ENCODE measurements at regions not wholly inside any gene's neighbourhood (a gene's known extent, or its start where the extent isn't known, plus 50 kb on each side); places are given as distances from the start of the nearest gene placed in this dataset.

DNA sequence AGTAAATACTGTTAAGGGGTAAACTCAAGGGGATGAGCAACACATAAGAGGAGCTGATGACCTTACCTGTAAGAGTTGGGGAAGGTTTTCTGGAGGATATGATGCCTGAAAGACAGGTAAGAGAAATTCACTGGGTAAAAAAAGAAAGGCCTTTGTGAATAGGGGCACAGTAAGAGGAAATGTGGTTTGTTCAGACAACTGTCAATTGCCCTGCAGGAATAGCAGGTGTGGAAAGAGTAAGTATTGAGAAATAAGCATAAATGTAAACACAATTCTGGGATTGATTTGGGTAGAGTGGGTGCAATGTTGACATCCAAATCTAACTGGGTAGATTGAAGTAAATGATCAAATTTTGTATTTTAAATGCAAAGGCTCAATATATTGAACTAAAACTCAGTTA is 670.0 kb downstream of the DHX35 start:
- TF ChIP-seq, protein P1, sequence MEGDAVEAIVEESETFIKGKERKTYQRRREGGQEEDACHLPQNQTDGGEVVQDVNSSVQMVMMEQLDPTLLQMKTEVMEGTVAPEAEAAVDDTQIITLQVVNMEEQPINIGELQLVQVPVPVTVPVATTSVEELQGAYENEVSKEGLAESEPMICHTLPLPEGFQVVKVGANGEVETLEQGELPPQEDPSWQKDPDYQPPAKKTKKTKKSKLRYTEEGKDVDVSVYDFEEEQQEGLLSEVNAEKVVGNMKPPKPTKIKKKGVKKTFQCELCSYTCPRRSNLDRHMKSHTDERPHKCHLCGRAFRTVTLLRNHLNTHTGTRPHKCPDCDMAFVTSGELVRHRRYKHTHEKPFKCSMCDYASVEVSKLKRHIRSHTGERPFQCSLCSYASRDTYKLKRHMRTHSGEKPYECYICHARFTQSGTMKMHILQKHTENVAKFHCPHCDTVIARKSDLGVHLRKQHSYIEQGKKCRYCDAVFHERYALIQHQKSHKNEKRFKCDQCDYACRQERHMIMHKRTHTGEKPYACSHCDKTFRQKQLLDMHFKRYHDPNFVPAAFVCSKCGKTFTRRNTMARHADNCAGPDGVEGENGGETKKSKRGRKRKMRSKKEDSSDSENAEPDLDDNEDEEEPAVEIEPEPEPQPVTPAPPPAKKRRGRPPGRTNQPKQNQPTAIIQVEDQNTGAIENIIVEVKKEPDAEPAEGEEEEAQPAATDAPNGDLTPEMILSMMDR (IDR thresholded peaks at IDR 0.05; ENCODE audit: partially characterized antibody, unreplicated experiment), result no peak
- Mint-ChIP-seq H3K4me3 (ENCODE audit: unreplicated experiment) (no peak overlapping the region), H3K27ac (ENCODE audit: unreplicated experiment) (no peak overlapping the region), H3K4me1 (ENCODE audit: low read depth, unreplicated experiment) (no peaks in the 10 kb centered on the region), H3K27me3 (ENCODE audit: unreplicated experiment) (no peaks in the 10 kb centered on the region), H3K9me3 (ENCODE audit: unreplicated experiment) (no peaks in the 10 kb centered on the region), H3K36me3 (ENCODE audit: unreplicated experiment) (no peaks in the 10 kb centered on the region)
- DNase-seq, result no peak

DNA sequence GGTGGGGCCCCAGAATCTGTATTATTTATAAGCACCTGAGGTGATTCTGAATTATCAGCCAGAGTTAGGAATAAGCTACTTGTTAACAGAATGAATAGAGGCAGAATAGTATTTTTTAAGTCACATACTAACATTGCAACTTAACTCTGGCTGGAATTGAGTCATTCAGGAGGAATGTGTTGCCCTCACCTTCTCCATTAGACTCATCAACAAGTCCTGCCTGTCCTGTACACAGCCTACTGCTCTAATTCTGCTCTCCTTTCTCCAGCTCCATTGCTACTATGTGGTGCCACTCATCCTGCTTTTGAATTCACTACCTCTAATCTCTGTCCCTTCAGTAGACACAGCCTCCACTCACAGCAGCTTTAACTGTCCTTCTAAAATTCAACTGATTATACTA is 669.4 kb downstream of the DHX35 start:
- no peak overlapping the region for H3K4me3 Mint-ChIP-seq (ENCODE audit: unreplicated experiment)
- H3K36me3 Mint-ChIP-seq (ENCODE audit: unreplicated experiment), result no peaks in the 10 kb centered on the region
- no peaks in the 10 kb centered on the region for H3K27me3 Mint-ChIP-seq (ENCODE audit: unreplicated experiment)
- TF ChIP-seq, protein P1 (IDR thresholded peaks at IDR 0.05; ENCODE audit: partially characterized antibody, unreplicated experiment), result no peak
- no peak overlapping the region for H3K27ac Mint-ChIP-seq (ENCODE audit: unreplicated experiment)
- no peak for DNase-seq
- no peaks in the 10 kb centered on the region for H3K9me3 Mint-ChIP-seq (ENCODE audit: unreplicated experiment)
- H3K4me1 Mint-ChIP-seq (ENCODE audit: low read depth, unreplicated experiment), result no peaks in the 10 kb centered on the region

DNA sequence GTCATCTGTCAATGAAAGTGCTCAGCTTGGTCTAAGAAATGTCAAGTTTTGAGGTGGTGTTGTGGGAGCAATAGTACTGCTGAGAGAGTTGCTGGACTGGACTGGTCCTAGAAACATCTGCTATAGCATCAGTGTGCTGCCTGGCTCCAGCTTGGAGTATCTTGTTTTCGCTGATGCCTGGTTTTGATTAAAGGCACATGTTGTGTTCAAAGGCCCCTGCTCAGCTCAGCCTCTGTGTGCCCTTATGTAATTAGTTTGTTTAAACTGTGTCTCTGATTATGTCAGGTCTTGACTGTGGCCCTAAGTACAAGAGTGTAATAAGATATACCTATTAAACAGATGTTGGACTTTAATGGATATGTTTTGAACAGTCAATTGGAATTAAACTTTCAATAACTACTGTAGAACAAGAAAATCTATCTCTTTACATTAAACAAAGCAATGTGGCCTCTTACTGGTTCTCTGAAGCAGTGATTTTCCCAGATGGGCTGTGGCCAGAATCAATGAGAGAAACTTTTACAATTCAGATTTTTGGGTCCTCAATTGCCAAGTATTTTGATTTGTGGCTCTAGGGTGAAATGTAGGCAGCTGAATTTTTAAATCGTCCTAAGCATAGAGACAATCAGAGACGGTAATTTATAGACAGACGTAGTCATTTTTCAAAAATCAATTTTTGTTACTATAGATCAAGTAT is 668.2 kb downstream of the DHX35 start:
- no peaks in the 10 kb centered on the region for H3K27me3 Mint-ChIP-seq (ENCODE audit: unreplicated experiment)
- DNase-seq, result no peak
- H3K9me3 Mint-ChIP-seq (ENCODE audit: unreplicated experiment), result no peaks in the 10 kb centered on the region
- TF ChIP-seq, protein P1 (IDR thresholded peaks at IDR 0.05; ENCODE audit: partially characterized antibody, unreplicated experiment), result no peak
- H3K27ac Mint-ChIP-seq (ENCODE audit: unreplicated experiment), result no peak overlapping the region
- no peaks in the 10 kb centered on the region for H3K4me1 Mint-ChIP-seq (ENCODE audit: low read depth, unreplicated experiment)
- H3K36me3 Mint-ChIP-seq (ENCODE audit: unreplicated experiment), result no peaks in the 10 kb centered on the region
- no peak overlapping the region for H3K4me3 Mint-ChIP-seq (ENCODE audit: unreplicated experiment)

DNA sequence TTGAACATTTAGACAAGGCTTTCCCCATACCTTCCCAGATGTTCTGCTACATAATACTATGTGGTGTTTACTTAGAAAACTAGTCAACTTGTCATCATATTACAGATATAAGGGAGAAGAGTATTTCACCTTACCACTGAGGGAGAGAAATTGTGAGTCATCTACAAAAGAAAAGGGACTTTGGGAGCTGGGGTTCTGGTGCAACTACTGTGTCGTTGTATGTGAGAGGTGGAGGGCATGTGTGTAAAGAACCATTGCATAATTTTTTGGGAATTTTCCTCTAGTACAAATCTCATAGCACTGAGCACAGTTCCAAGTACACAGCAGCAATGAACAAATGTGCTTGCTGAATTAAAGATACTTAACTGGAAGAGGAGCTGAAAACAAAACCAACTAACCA is 665.6 kb downstream of the DHX35 start:
- TF ChIP-seq, protein P1 (IDR thresholded peaks at IDR 0.05; ENCODE audit: partially characterized antibody, unreplicated experiment), result no peak
- Mint-ChIP-seq H3K9me3 (ENCODE audit: unreplicated experiment) (no peaks in the 10 kb centered on the region), H3K27me3 (ENCODE audit: unreplicated experiment) (no peaks in the 10 kb centered on the region), H3K36me3 (ENCODE audit: unreplicated experiment) (no peaks in the 10 kb centered on the region), H3K4me1 (ENCODE audit: low read depth, unreplicated experiment) (no peaks in the 10 kb centered on the region), H3K4me3 (ENCODE audit: unreplicated experiment) (no peak overlapping the region), H3K27ac (ENCODE audit: unreplicated experiment) (no peak overlapping the region)
- no peak for DNase-seq

DNA sequence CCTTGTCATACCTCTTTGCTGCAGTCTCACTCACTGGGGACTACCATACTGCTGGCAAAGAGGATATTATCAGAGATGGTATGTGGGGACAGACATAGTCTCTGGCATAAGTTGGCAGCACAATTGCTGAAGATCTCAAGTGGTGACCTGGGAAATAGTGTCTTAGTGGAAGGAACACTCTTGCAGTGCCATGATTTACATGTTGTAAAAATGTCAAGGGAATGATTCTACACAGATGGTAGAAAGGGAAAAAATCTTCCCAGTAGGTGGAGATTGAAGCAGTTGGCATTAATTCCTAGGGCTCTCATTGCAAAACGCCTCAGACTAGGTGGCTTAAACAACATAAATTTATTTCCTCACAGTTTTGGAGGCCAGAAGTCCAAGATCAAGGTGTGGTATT is 662.2 kb downstream of the DHX35 start:
- no peak overlapping the region for H3K4me3 Mint-ChIP-seq (ENCODE audit: unreplicated experiment)
- no peaks in the 10 kb centered on the region for H3K27me3 Mint-ChIP-seq (ENCODE audit: unreplicated experiment)
- no peak overlapping the region for H3K27ac Mint-ChIP-seq (ENCODE audit: unreplicated experiment)
- no peaks in the 10 kb centered on the region for H3K36me3 Mint-ChIP-seq (ENCODE audit: unreplicated experiment)
- no peak for DNase-seq
- TF ChIP-seq, protein P1 (IDR thresholded peaks at IDR 0.05; ENCODE audit: partially characterized antibody, unreplicated experiment), result no peak
- H3K4me1 Mint-ChIP-seq (ENCODE audit: low read depth, unreplicated experiment), result no peaks in the 10 kb centered on the region
- no peaks in the 10 kb centered on the region for H3K9me3 Mint-ChIP-seq (ENCODE audit: unreplicated experiment)

Data from glutamatergic neuron (in vitro differentiated cells).